Mammary epithelial cell (primary cell): ENCODE measurements at regions not wholly inside any gene's neighbourhood (a gene's known extent, or its start where the extent isn't known, plus 50 kb on each side); places are given as distances from the start of the nearest gene placed in this dataset.

Source experiments
- EZH2 ChIP-seq: IDR thresholded peaks from 2 replicates; pipeline ENCODE4 v1.6.1; 2012; ENCODE audit warnings: low read length, inconsistent platforms, borderline replicate concordance
- TF ChIP-seq, protein P1 (sequence below), 2 donors: IDR thresholded peaks in 1 of 2; conservative IDR thresholded peaks in 1 of 2; 2 replicates each; pipeline ENCODE4 v1.5.1; 2011 to 2012; ENCODE audit warnings: inconsistent platforms in 2 of 2, low read length in 2 of 2, mild to moderate bottlenecking in 2 of 2, control low read depth in 1 of 2, low read depth in 1 of 2; ENCODE audit not compliant: insufficient read depth in 1 of 2; ENCODE audit errors: extremely low read depth in 1 of 2

GRCh38 chr15:69843900-69844304 is 253.8 kb downstream of the TLE3 start:
- TF ChIP-seq, protein P1, sequence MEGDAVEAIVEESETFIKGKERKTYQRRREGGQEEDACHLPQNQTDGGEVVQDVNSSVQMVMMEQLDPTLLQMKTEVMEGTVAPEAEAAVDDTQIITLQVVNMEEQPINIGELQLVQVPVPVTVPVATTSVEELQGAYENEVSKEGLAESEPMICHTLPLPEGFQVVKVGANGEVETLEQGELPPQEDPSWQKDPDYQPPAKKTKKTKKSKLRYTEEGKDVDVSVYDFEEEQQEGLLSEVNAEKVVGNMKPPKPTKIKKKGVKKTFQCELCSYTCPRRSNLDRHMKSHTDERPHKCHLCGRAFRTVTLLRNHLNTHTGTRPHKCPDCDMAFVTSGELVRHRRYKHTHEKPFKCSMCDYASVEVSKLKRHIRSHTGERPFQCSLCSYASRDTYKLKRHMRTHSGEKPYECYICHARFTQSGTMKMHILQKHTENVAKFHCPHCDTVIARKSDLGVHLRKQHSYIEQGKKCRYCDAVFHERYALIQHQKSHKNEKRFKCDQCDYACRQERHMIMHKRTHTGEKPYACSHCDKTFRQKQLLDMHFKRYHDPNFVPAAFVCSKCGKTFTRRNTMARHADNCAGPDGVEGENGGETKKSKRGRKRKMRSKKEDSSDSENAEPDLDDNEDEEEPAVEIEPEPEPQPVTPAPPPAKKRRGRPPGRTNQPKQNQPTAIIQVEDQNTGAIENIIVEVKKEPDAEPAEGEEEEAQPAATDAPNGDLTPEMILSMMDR (conservative IDR thresholded peaks at IDR 0.05 in 1 of 2, IDR thresholded peaks at IDR 0.05 in 1 of 2; ENCODE audit: extremely low read depth in 1 of 2, insufficient read depth in 1 of 2, low read depth in 1 of 2, low read length in 2 of 2), result no peak
- TF ChIP-seq EZH2, result no peak
